ENCODE measurements at regions not wholly inside any gene's neighbourhood (a gene's known extent, or its start where the extent isn't known, plus 50 kb on each side); places are given as distances from the start of the nearest gene placed in this dataset.

DNA sequence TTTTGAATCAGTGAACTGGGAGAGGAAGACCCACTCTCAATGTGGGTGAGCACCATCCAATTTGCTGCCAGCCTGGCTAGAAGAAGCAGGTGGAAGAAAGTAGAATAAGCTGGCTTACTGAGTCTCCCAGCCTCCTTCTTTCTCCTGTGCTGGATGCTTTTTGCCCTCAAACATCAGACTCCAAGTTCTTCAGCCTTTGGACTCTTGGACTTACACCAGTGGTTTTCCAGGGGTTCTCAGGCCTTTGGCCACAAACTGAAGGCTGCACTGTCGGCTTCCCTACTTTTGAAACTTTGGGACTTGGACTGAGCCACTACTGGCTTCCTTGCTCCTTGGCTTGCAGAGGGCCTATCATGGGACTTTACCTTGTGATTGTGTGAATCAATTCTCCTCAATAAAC, 804.2 kb upstream of the SLITRK1 start:
- Histone ChIP-seq H3K4me3 (replicated peaks in 1 of 2; ENCODE audit: low read depth in 1 of 2, low read length in 2 of 2) (no peak overlapping the region), H3K9ac (ENCODE audit: low read length) (no peak overlapping the region), H3K9me2 (ENCODE audit: insufficient read depth) (no peaks in the 10 kb centered on the region), H3K4me1 (ENCODE audit: control insufficient read depth in 1 of 2, insufficient read depth in 2 of 2, low read length in 2 of 2) (no peaks in the 10 kb centered on the region), H3K27ac (ENCODE audit: low read depth, low read length) (no peak overlapping the region), H3K27me3 (ENCODE audit: insufficient read depth, low read length) (no peaks in the 10 kb centered on the region), H3K79me2 (ENCODE audit: insufficient read depth, low read length) (no peaks in the 10 kb centered on the region), H2AFZ (ENCODE audit: low read depth, low read length, poor library complexity, severe bottlenecking) (no peak overlapping the region), H3K9me3 (ENCODE audit: control insufficient read depth in 1 of 2, insufficient read depth in 1 of 2, low read depth in 1 of 2, low read length in 2 of 2) (no peaks in the 10 kb centered on the region; a peak in 2 of 4 replicates), H4K20me1 (ENCODE audit: insufficient read depth) (no peaks in the 10 kb centered on the region), H3K36me3 (ENCODE audit: control insufficient read depth in 1 of 2, insufficient read depth in 2 of 2, low read length in 2 of 2) (no peaks in the 10 kb centered on the region; a peak in 1 of 4 replicates), H3K4me2 (ENCODE audit: low read length) (no peak overlapping the region)
- intact Hi-C loops (cut with micrococcal nuclease): no loop called here
- CTCF ChIA-PET: no interaction called here
- DNase-seq (ENCODE audit: low read depth, low spot score) (no peak), ATAC-seq (no peak)
- POLR2A ChIA-PET: no interaction called here
- RAD21 ChIA-PET (ENCODE audit: low non-redundant PET in 1 of 2, low total read pairs in 2 of 2, uncharacterized antibody in 2 of 2, unreplicated experiment in 2 of 2): no interaction called here
- BruUV-seq (replicated peaks): no TSS peak
- TF ChIP-seq ELF1 (IDR thresholded peaks at IDR 0.05; ENCODE audit: borderline replicate concordance, low read depth): no peak
- no peak for TF ChIP-seq RAD21 (IDR thresholded peaks at IDR 0.05; ENCODE audit: low read depth)

DNA sequence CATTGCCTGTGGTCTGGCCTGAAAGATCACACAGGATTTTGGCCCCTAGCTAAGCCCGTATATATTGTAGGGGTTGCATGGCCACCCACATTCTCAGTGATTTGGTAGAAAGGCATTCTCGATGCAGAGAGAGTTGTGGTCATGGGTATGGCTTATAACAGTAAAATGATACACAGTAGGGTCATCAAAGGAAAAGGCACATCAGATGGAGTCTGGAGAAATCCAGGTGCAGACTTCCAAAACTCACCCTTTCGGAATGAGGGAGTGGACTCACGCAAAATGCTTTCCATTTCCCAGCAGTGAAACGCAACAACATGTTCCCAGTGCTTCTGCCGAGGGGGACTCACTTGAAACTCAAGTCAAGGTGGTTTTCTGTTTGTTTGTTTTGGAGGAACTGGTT, 802.5 kb upstream of the SLITRK1 start:
- intact Hi-C loops (cut with micrococcal nuclease): no loop called here
- H3K9me2 ChIP-seq (ENCODE audit: insufficient read depth): no peaks in the 10 kb centered on the region
- ATAC-seq (no peak), DNase-seq (ENCODE audit: low read depth, low spot score) (no peak)
- no peak overlapping the region for H3K27ac ChIP-seq (ENCODE audit: low read depth, low read length)
- no TSS peak for BruUV-seq (replicated peaks)
- H3K9ac ChIP-seq (ENCODE audit: low read length): no peak overlapping the region
- H4K20me1 ChIP-seq (ENCODE audit: insufficient read depth): no peaks in the 10 kb centered on the region
- H2AFZ ChIP-seq (ENCODE audit: low read depth, low read length, poor library complexity, severe bottlenecking): no peak overlapping the region
- ChIA-PET CTCF (no interaction called here), POLR2A (no interaction called here), RAD21 (ENCODE audit: low non-redundant PET in 1 of 2, low total read pairs in 2 of 2, uncharacterized antibody in 2 of 2, unreplicated experiment in 2 of 2) (no interaction called here)
- H3K27me3 ChIP-seq (ENCODE audit: insufficient read depth, low read length): no peaks in the 10 kb centered on the region
- H3K79me2 ChIP-seq (ENCODE audit: insufficient read depth, low read length): no peaks in the 10 kb centered on the region
- H3K4me2 ChIP-seq (ENCODE audit: low read length): no peak overlapping the region
- H3K4me3 ChIP-seq (replicated peaks in 1 of 2; ENCODE audit: low read depth in 1 of 2, low read length in 2 of 2): no peak overlapping the region
- no peaks in the 10 kb centered on the region for H3K4me1 ChIP-seq (ENCODE audit: control insufficient read depth in 1 of 2, insufficient read depth in 2 of 2, low read length in 2 of 2)
- H3K9me3 ChIP-seq (ENCODE audit: control insufficient read depth in 1 of 2, insufficient read depth in 1 of 2, low read depth in 1 of 2, low read length in 2 of 2): no peaks in the 10 kb centered on the region; a peak in 2 of 4 replicates
- H3K36me3 ChIP-seq (ENCODE audit: control insufficient read depth in 1 of 2, insufficient read depth in 2 of 2, low read length in 2 of 2): no peaks in the 10 kb centered on the region; a peak in 1 of 4 replicates
- TF ChIP-seq, protein P1, sequence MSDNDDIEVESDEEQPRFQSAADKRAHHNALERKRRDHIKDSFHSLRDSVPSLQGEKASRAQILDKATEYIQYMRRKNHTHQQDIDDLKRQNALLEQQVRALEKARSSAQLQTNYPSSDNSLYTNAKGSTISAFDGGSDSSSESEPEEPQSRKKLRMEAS (IDR thresholded peaks at IDR 0.05): no peak
- no peak for TF ChIP-seq CBX3 (IDR thresholded peaks at IDR 0.05; ENCODE audit: low read depth)
- TF ChIP-seq ATF3 (IDR thresholded peaks at IDR 0.05): no peak
- no peak for TF ChIP-seq ZBTB33 (IDR thresholded peaks at IDR 0.05; ENCODE audit: extremely low read depth, insufficient replicate concordance, low read length)
- no peak for TF ChIP-seq ZFX (IDR thresholded peaks at IDR 0.05)
- TF ChIP-seq EZH2 (IDR thresholded peaks at IDR 0.05): no peak
- TF ChIP-seq ZNF274 (IDR thresholded peaks at IDR 0.05; ENCODE audit: low read depth, low read length): no peak
- no peak for TF ChIP-seq EZH2phosphoT487 (IDR thresholded peaks at IDR 0.05; ENCODE audit: borderline replicate concordance)
- TF ChIP-seq POLR2A (IDR thresholded peaks at IDR 0.05; ENCODE audit: borderline replicate concordance, extremely low read depth, insufficient read depth, insufficient read length): no peak
- no peak for TF ChIP-seq SP1 (IDR thresholded peaks at IDR 0.05; ENCODE audit: low read depth)
- TF ChIP-seq REST (IDR thresholded peaks at IDR 0.05; ENCODE audit: low read depth): no peak
- TF ChIP-seq JUND (IDR thresholded peaks at IDR 0.05): no peak

Data from HCT116 (cell line).